CD14-positive monocyte (primary cell): ENCODE measurements at regions not wholly inside any gene's neighbourhood (a gene's known extent, or its start where the extent isn't known, plus 50 kb on each side); places are given as distances from the start of the nearest gene placed in this dataset.

Source experiments
- DNase-seq, 3 donors: peaks; one replicate each; pipeline ENCODE4 v3.0.0-alpha.2; 2011 to 2022
- H2AFZ ChIP-seq: 2 replicates; pipeline ENCODE4 v1.6.0; 2012; ENCODE audit warnings: mild to moderate bottlenecking, low read depth, low read length, inconsistent platforms; ENCODE audit not compliant: insufficient read depth, poor library complexity, severe bottlenecking
- H3K27ac ChIP-seq, 2 donors: 1 replicate in 1 of 2; 2 replicates in 1 of 2; pipeline ENCODE4 v1.5.1; 2012 to 2013; ENCODE audit warnings: low read length in 2 of 2, control low read depth in 1 of 2, inconsistent platforms in 1 of 2, low read depth in 1 of 2, mild to moderate bottlenecking in 1 of 2
- H3K27me3 ChIP-seq, 2 donors: one replicate each; pipeline versions ENCODE4 v1.6.0 to v1.6.1; 2011 to 2013; ENCODE audit warnings: low read length in 2 of 2; ENCODE audit not compliant: control insufficient read depth in 2 of 2, insufficient read depth in 2 of 2
- H3K36me3 ChIP-seq, 2 donors: replicated peaks in 1 of 2; 1 replicate in 1 of 2; 2 replicates in 1 of 2; pipeline versions ENCODE4 v1.5.1 to v1.6.1; 2012 to 2013; ENCODE audit warnings: low read length in 2 of 2, control low read depth in 1 of 2, inconsistent platforms in 1 of 2, mild to moderate bottlenecking in 1 of 2; ENCODE audit not compliant: insufficient read depth in 2 of 2, control insufficient read depth in 1 of 2
- H3K4me1 ChIP-seq, 2 donors: 1 replicate in 1 of 2; 2 replicates in 1 of 2; pipeline versions ENCODE4 v1.5.1 to v1.6.1; 2012 to 2013; ENCODE audit warnings: low read length in 2 of 2, control low read depth in 1 of 2, inconsistent platforms in 1 of 2, mild to moderate bottlenecking in 1 of 2, moderate library complexity in 1 of 2; ENCODE audit not compliant: insufficient read depth in 2 of 2, control insufficient read depth in 1 of 2
- H3K4me2 ChIP-seq: replicated peaks from 2 replicates; pipeline ENCODE3; 2012; ENCODE audit warnings: low read length, moderate library complexity, mild to moderate bottlenecking; ENCODE audit not compliant: poor library complexity, severe bottlenecking; ENCODE audit errors: extremely low read depth
- H3K4me3 ChIP-seq, 3 experiments: fragments of 200-600 bp in 1 of 3; sonication (generic) in 1 of 3; replicated peaks in 1 of 3; 1 replicate in 2 of 3; 2 replicates in 1 of 3; pipeline ENCODE4 v1.5.1; 2011 to 2013; ENCODE audit warnings: low read length in 3 of 3, mild to moderate bottlenecking in 3 of 3, control low read depth in 2 of 3, low read depth in 2 of 3, inconsistent platforms in 1 of 3, moderate library complexity in 1 of 3
- H3K79me2 ChIP-seq: 2 replicates; pipeline ENCODE4 v1.6.0; 2012; ENCODE audit warnings: mild to moderate bottlenecking, control low read depth, inconsistent platforms, low read length, moderate library complexity; ENCODE audit not compliant: insufficient read depth
- H3K9ac ChIP-seq: 2 replicates; pipeline ENCODE4 v1.6.0; 2017; ENCODE audit warnings: low read length, mild to moderate bottlenecking; ENCODE audit not compliant: insufficient read depth, poor library complexity, severe bottlenecking
- H3K9me3 ChIP-seq, 2 donors: replicated peaks in 1 of 2; 1 replicate in 1 of 2; 2 replicates in 1 of 2; pipeline versions ENCODE4 v1.5.1 to v1.6.1; 2012 to 2013; ENCODE audit warnings: low read length in 2 of 2, control low read depth in 1 of 2; ENCODE audit not compliant: control insufficient read depth in 1 of 2, insufficient read depth in 1 of 2
- H4K20me1 ChIP-seq: 2 replicates; pipeline ENCODE4 v1.6.0; 2012; ENCODE audit warnings: mild to moderate bottlenecking, low read length, control low read depth, moderate library complexity; ENCODE audit not compliant: insufficient read depth
- H3K27ac Mint-ChIP-seq, 7 donors: one replicate each; pipeline ENCODE4 v1.8.0; 2020; ENCODE audit warnings: mild to moderate bottlenecking in 7 of 7, mixed read lengths in 7 of 7, moderate library complexity in 6 of 7, inconsistent platforms in 2 of 7
- H3K27me3 Mint-ChIP-seq, 3 donors: one replicate each; pipeline ENCODE4 v1.8.0; 2021 to 2022; ENCODE audit warnings: low read depth in 3 of 3, mild to moderate bottlenecking in 3 of 3, mixed read lengths in 3 of 3, moderate library complexity in 3 of 3, inconsistent platforms in 1 of 3
- H3K36me3 Mint-ChIP-seq, 2 donors: one replicate each; pipeline ENCODE4 v1.8.0; 2020; ENCODE audit warnings: mixed read lengths in 2 of 2, inconsistent platforms in 1 of 2, mild to moderate bottlenecking in 1 of 2
- H3K4me1 Mint-ChIP-seq: one replicate; pipeline ENCODE4 v1.8.0; 2020; ENCODE audit warnings: mild to moderate bottlenecking, mixed read lengths
- H3K4me3 Mint-ChIP-seq, 2 donors: one replicate each; pipeline ENCODE4 v1.8.0; 2020; ENCODE audit warnings: mild to moderate bottlenecking in 2 of 2, mixed read lengths in 2 of 2, moderate library complexity in 1 of 2
- H3K9me3 Mint-ChIP-seq, 7 donors: one replicate each; pipeline ENCODE4 v1.8.0; 2020 to 2022; ENCODE audit warnings: mixed read lengths in 7 of 7, mild to moderate bottlenecking in 6 of 7, moderate library complexity in 6 of 7, inconsistent platforms in 2 of 7
- CTCF ChIP-seq: fragments of 200-600 bp; IDR thresholded peaks from one replicate; pipeline ENCODE4 v1.8.0; 2022; ENCODE audit warnings: antibody characterized with exemption, mild to moderate bottlenecking
- WGBS: methylation state at CpG from one replicate; pipeline ENCODE4 v1.1.5; 2013; ENCODE audit warnings: missing lambda C conversion rate; ENCODE audit not compliant: insufficient coverage; 5-methylcytosine and 5-hydroxymethylcytosine counted together
- intact Hi-C, 2 donors: fragments of 100-400 bp; cut with micrococcal nuclease; formaldehyde crosslinking; loops; one replicate each; pipeline versions ENCODE4 v1.15.0 to v1.15.1; 2023

GRCh38 chr3:117450026-117450425 lies 740.4 kb downstream of the TUSC7 start:
- no peak overlapping the region for H3K4me3 Mint-ChIP-seq
- no CpG with 5 or more reads among the region's 4 CpGs for WGBS
- H3K27me3 Mint-ChIP-seq: no peaks in the 10 kb centered on the region

GRCh38 chr3:117454254-117454653 lies 744.7 kb downstream of the TUSC7 start:
- intact Hi-C loops: no loop called here
- Histone ChIP-seq H3K4me2 (no peak overlapping the region), H3K27me3 (no peaks in the 10 kb centered on the region), H3K27ac (no peak overlapping the region), H3K4me1 (peaks cover 7 to 8% of the 10 kb centered on the region in 2 donors), H3K36me3 (no peaks in the 10 kb centered on the region), H2AFZ (no peak overlapping the region), H3K79me2 (no peaks in the 10 kb centered on the region), H3K4me3 (no peak overlapping the region), H3K9me3 (no peaks in the 10 kb centered on the region), H4K20me1 (no peaks in the 10 kb centered on the region), H3K9ac (no peak overlapping the region)
- H3K4me1 Mint-ChIP-seq: peaks cover 7% of the 10 kb centered on the region
- no peak for TF ChIP-seq CTCF
- peaks cover 0 to 1% (median 1%) of the 10 kb centered on the region in 3 donors for H3K27me3 Mint-ChIP-seq
- H3K9me3 Mint-ChIP-seq: peaks cover 0 to 2% (median 0%) of the 10 kb centered on the region in 7 donors
- no peak for DNase-seq
- H3K4me3 Mint-ChIP-seq: no peak overlapping the region
- H3K36me3 Mint-ChIP-seq: no peaks in the 10 kb centered on the region
- no peak overlapping the region for H3K27ac Mint-ChIP-seq
- WGBS: no CpG with 5 or more reads among the region's 1 CpG

More at GRCh38 chr3:117450026-117450425, 740.4 kb downstream of the TUSC7 start:
- TF ChIP-seq CTCF: no peak
- peak overlapping the region; percentile 7 for H3K4me2 ChIP-seq
- H2AFZ ChIP-seq: no peak overlapping the region
- Mint-ChIP-seq H3K27ac (peak overlapping the region in 3 of 7 donors; percentile 0 to 64 (median 37)), H3K36me3 (no peaks in the 10 kb centered on the region), H3K4me1 (peaks cover 13% of the 10 kb centered on the region), H3K9me3 (no peaks in the 10 kb centered on the region)
- peak overlapping the region in 1 of 3 experiments; percentile 1 for H3K4me3 ChIP-seq
- peak overlapping the region in 1 of 2 donors; percentile 9 for H3K27ac ChIP-seq
- no peaks in the 10 kb centered on the region for H3K27me3 ChIP-seq
- DNase-seq: peak in 2 of 3 donors; percentile 46 to 56
- H3K4me1 ChIP-seq: peaks cover 7 to 8% of the 10 kb centered on the region in 2 donors
- H3K36me3 ChIP-seq: no peaks in the 10 kb centered on the region
- no peaks in the 10 kb centered on the region for H3K79me2 ChIP-seq
- intact Hi-C loops: no loop called here
- H4K20me1 ChIP-seq: no peaks in the 10 kb centered on the region
- H3K9me3 ChIP-seq: no peaks in the 10 kb centered on the region
- H3K9ac ChIP-seq: no peak overlapping the region
